DND-41 (cell line): ENCODE measurements at regions not wholly inside any gene's neighbourhood (a gene's known extent, or its start where the extent isn't known, plus 50 kb on each side); places are given as distances from the start of the nearest gene placed in this dataset.
A peak's percentile ranks its signal among the peaks of the same experiment; 100 is the strongest.
"Not testable (repeated sequence)": the region's sequence is repeated elsewhere in the genome, so short reads cannot be mapped to it uniquely, and the experiment has no call there.

Experiments used
- ATAC-seq: fragments of 200-7000 bp; cut with Tn5 transposase; 3 replicates; pipeline ENCODE4 v1.9.1; 2021; ENCODE audit warnings: low read depth; ENCODE audit not compliant: insufficient read depth
- DNase-seq: peaks from one replicate; pipeline ENCODE4 v3.0.0-alpha.2; 2020
- H2AFZ ChIP-seq: 2 replicates; pipeline ENCODE4 v1.6.0; 2012; ENCODE audit warnings: low read depth, low read length
- H3K27ac ChIP-seq: 2 replicates; pipeline ENCODE4 v1.5.1; 2012; ENCODE audit warnings: low read length, inconsistent platforms
- H3K27me3 ChIP-seq: fragments of 200-600 bp; sonication (generic); 2 replicates; pipeline ENCODE4 v1.6.0; 2012; ENCODE audit warnings: low read length, mild to moderate bottlenecking, inconsistent platforms; ENCODE audit not compliant: insufficient read depth, poor library complexity
- H3K36me3 ChIP-seq: 2 replicates; pipeline ENCODE4 v1.5.1; 2012; ENCODE audit warnings: low read length, inconsistent platforms; ENCODE audit not compliant: insufficient read depth
- H3K4me1 ChIP-seq: 2 replicates; pipeline ENCODE4 v1.5.1; 2012; ENCODE audit warnings: mild to moderate bottlenecking, low read length; ENCODE audit not compliant: insufficient read depth
- H3K4me2 ChIP-seq: 2 replicates; pipeline ENCODE4 v1.6.0; 2012; ENCODE audit warnings: mild to moderate bottlenecking, moderate library complexity, low read length, inconsistent platforms; ENCODE audit not compliant: insufficient read depth
- H3K4me3 ChIP-seq, 2 experiments: fragments of 200-600 bp in 1 of 2; shearing (Covaris generic) in 1 of 2; 2 replicates each; pipeline ENCODE4 v1.5.1; 2012 to 2016; ENCODE audit warnings: inconsistent platforms in 2 of 2, low read length in 2 of 2, mild to moderate bottlenecking in 2 of 2, low read depth in 1 of 2, moderate library complexity in 1 of 2
- H3K79me2 ChIP-seq: 2 replicates; pipeline ENCODE4 v1.6.0; 2012; ENCODE audit warnings: low read length, inconsistent platforms; ENCODE audit not compliant: insufficient read depth
- H3K9ac ChIP-seq: 2 replicates; pipeline ENCODE4 v1.6.0; 2012; ENCODE audit warnings: low read depth, mild to moderate bottlenecking, inconsistent platforms, low read length, moderate library complexity
- H3K9me3 ChIP-seq: 2 replicates; pipeline ENCODE4 v1.5.1; 2012; ENCODE audit warnings: low read length, moderate library complexity, mild to moderate bottlenecking, inconsistent platforms; ENCODE audit not compliant: insufficient read depth, severe bottlenecking
- H4K20me1 ChIP-seq: 2 replicates; pipeline ENCODE4 v1.6.0; 2012; ENCODE audit warnings: low read length; ENCODE audit not compliant: insufficient read depth
- EZH2 ChIP-seq: IDR thresholded peaks from 3 replicates; pipeline ENCODE4 v1.6.1; 2012; ENCODE audit warnings: borderline replicate concordance, low read depth, mild to moderate bottlenecking, moderate library complexity, low read length, inconsistent platforms; ENCODE audit not compliant: severe bottlenecking
- TF ChIP-seq, protein P1 (sequence below): IDR thresholded peaks from 2 replicates; pipeline ENCODE4 v1.5.1; 2012; ENCODE audit warnings: borderline replicate concordance, low read length, moderate library complexity, mild to moderate bottlenecking; ENCODE audit not compliant: poor library complexity, severe bottlenecking; ENCODE audit errors: extremely low read depth

DNA sequence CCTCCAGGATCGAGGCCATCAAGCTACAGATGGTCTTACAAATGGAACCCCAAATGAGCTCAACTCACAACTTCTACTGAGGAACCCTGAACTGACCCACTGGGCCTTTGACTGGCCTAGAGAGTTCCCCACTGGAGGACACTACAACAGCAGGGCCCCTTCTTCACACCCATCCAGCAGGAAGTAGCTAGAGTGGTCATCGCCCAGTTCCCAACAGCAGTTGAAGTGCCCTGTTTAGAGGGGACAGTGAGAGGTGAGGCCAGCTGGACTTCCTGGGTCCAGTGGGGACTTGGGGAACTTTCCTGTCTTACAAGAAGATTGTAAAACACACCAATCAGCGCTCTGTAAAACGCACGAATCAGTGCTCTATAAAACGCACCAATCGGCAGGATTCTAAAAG, 247.9 kb upstream of the BTG1 start:
- Histone ChIP-seq H3K4me3 (no peak overlapping the region), H2AFZ (no peak overlapping the region), H3K27me3 (no peaks in the 10 kb centered on the region), H3K27ac (no peak overlapping the region), H3K4me2 (no peak overlapping the region), H4K20me1 (no peaks in the 10 kb centered on the region), H3K36me3 (no peaks in the 10 kb centered on the region), H3K4me1 (peaks cover 7% of the 10 kb centered on the region; the same call in 1 of the 2 replicates), H3K79me2 (no peaks in the 10 kb centered on the region), H3K9ac (no peak overlapping the region), H3K9me3 (peaks cover 27% of the 10 kb centered on the region)
- no peak for ATAC-seq
- no peak for TF ChIP-seq EZH2
- TF ChIP-seq, protein P1, sequence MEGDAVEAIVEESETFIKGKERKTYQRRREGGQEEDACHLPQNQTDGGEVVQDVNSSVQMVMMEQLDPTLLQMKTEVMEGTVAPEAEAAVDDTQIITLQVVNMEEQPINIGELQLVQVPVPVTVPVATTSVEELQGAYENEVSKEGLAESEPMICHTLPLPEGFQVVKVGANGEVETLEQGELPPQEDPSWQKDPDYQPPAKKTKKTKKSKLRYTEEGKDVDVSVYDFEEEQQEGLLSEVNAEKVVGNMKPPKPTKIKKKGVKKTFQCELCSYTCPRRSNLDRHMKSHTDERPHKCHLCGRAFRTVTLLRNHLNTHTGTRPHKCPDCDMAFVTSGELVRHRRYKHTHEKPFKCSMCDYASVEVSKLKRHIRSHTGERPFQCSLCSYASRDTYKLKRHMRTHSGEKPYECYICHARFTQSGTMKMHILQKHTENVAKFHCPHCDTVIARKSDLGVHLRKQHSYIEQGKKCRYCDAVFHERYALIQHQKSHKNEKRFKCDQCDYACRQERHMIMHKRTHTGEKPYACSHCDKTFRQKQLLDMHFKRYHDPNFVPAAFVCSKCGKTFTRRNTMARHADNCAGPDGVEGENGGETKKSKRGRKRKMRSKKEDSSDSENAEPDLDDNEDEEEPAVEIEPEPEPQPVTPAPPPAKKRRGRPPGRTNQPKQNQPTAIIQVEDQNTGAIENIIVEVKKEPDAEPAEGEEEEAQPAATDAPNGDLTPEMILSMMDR, result no peak
- DNase-seq, result peak; percentile 40

DNA sequence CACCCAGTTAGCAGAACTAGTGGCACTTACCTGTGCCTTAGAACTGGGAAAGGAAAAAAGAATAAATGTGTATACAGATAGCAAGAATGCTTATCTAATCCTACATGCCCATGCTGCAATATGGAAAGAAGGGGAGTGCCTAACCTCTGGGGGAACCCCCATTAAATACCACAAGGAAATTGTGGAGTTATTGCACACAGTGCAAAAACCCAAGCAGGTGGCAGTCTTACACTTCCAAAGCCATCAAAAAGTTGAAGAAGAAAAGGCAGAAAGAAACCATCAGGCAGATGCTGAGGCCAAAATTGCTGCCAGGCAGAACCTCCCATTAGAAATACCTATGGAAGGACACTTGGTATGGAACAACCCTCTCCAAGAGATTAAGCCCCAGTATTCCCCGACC, 246.1 kb upstream of the BTG1 start:
- not testable (repeated sequence) for H3K9ac ChIP-seq, H3K27me3 ChIP-seq, H3K79me2 ChIP-seq, DNase-seq, H3K4me3 ChIP-seq, H3K4me2 ChIP-seq, H4K20me1 ChIP-seq, H3K36me3 ChIP-seq, ATAC-seq, H3K27ac ChIP-seq, H2AFZ ChIP-seq
- peaks cover 27% of the 10 kb centered on the region for H3K9me3 ChIP-seq
- H3K4me1 ChIP-seq, result peaks cover 13% of the 10 kb centered on the region

DNA sequence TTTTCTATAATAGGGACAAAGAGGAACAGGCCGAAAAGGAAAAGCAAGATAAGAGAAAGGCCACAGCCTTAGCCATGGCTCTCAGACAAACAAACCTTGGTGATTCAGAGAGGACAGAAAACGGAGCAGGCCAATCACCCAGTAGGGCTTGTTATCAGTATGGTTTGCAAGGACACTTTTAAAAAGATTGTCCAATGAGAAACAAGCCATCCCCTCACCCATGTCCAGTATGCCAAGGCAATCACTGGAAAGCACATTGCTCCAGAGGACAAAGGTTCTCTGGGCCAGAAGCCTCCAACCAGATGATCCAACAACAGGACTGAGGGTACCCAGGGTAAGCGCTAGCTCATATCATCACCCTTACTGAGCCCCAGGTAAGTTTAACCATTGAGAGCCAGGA, 243.8 kb upstream of the BTG1 start:
- DNase-seq, result no peak
- peaks cover 14% of the 10 kb centered on the region for H3K4me1 ChIP-seq
- H2AFZ ChIP-seq, result no peak overlapping the region
- no peaks in the 10 kb centered on the region for H3K36me3 ChIP-seq
- H3K79me2 ChIP-seq, result no peaks in the 10 kb centered on the region
- no peak overlapping the region for H3K4me2 ChIP-seq
- H3K9me3 ChIP-seq, result peaks cover 19% of the 10 kb centered on the region
- no peaks in the 10 kb centered on the region for H3K27me3 ChIP-seq
- no peak overlapping the region for H3K4me3 ChIP-seq
- ATAC-seq, result no peak
- H4K20me1 ChIP-seq, result no peaks in the 10 kb centered on the region
- no peak for TF ChIP-seq EZH2
- TF ChIP-seq, protein P1, result no peak
- H3K9ac ChIP-seq, result no peak overlapping the region
- no peak overlapping the region for H3K27ac ChIP-seq

DNA sequence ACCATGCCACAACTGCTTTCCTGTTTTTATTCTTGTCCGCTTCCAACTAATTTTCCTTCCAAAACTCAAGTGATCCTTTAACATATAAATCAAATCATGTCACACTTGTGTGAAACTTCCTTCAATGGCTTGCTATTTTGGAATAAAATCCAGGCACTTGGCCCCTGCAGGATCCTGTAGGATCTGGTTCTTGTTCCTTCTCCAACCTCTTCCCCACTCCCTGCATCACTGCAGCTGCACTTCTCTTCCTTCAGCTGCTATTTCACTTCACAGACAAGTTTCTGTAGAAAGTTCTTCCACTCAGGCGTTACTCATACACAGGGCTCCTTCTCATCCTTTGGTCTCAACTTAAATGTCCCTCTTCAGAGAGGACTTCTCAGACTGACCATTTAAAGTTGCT, 239.7 kb upstream of the BTG1 start:
- no peak for ATAC-seq
- H3K9me3 ChIP-seq, result no peaks in the 10 kb centered on the region
- H3K4me1 ChIP-seq, result peaks cover 14% of the 10 kb centered on the region
- H3K4me3 ChIP-seq, result no peak overlapping the region
- H3K27ac ChIP-seq, result no peak overlapping the region
- DNase-seq, result no peak
- H3K36me3 ChIP-seq, result no peaks in the 10 kb centered on the region
- no peak for TF ChIP-seq EZH2
- TF ChIP-seq, protein P1, result no peak
- no peaks in the 10 kb centered on the region for H3K79me2 ChIP-seq
- no peaks in the 10 kb centered on the region for H3K27me3 ChIP-seq
- H4K20me1 ChIP-seq, result no peaks in the 10 kb centered on the region
- no peak overlapping the region for H3K4me2 ChIP-seq
- H3K9ac ChIP-seq, result no peak overlapping the region
- no peak overlapping the region for H2AFZ ChIP-seq
